ENCODE measurements at regions not wholly inside any gene's neighbourhood (a gene's known extent, or its start where the extent isn't known, plus 50 kb on each side); places are given as distances from the start of the nearest gene placed in this dataset.

DNA sequence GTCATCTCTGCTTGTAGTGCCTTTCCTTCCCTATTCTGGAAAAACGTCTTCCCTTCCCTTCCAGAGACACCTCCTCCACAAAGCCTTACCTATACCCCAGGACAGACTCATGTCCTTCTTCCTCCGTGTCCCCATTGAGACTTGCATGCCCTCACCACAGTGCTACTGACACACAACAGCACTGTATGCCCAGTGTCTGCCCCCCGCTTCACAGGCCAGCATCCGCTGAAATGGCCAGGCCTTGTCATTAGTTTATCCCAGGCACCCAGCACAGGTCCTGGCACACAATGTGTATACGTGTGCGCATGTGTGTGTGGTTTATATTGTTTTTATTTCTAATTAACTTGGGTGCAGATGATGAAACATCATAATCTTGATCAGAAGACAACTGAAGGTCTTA lies 130.1 kb upstream of the CCL2 start:
- TF ChIP-seq, protein P1, sequence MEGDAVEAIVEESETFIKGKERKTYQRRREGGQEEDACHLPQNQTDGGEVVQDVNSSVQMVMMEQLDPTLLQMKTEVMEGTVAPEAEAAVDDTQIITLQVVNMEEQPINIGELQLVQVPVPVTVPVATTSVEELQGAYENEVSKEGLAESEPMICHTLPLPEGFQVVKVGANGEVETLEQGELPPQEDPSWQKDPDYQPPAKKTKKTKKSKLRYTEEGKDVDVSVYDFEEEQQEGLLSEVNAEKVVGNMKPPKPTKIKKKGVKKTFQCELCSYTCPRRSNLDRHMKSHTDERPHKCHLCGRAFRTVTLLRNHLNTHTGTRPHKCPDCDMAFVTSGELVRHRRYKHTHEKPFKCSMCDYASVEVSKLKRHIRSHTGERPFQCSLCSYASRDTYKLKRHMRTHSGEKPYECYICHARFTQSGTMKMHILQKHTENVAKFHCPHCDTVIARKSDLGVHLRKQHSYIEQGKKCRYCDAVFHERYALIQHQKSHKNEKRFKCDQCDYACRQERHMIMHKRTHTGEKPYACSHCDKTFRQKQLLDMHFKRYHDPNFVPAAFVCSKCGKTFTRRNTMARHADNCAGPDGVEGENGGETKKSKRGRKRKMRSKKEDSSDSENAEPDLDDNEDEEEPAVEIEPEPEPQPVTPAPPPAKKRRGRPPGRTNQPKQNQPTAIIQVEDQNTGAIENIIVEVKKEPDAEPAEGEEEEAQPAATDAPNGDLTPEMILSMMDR (IDR thresholded peaks at IDR 0.05 in 2 of 3, conservative IDR thresholded peaks at IDR 0.05 in 1 of 3; ENCODE audit: control insufficient read depth in 2 of 3, extremely low read depth in 1 of 3, insufficient read depth in 1 of 3, low read depth in 3 of 3, low read length in 3 of 3), result no peak
- TF ChIP-seq TCF7 (IDR thresholded peaks at IDR 0.05; ENCODE audit: borderline replicate concordance), result no peak
- no peak for TF ChIP-seq TBL1XR1 (IDR thresholded peaks at IDR 0.05; ENCODE audit: low read depth, low read length)
- no peak for TF ChIP-seq ETV6 (conservative IDR thresholded peaks at IDR 0.05 in 1 of 2, IDR thresholded peaks at IDR 0.05 in 1 of 2; ENCODE audit: borderline replicate concordance in 1 of 2, low read depth in 1 of 2)
- no peak for TF ChIP-seq POLR2A (IDR thresholded peaks at IDR 0.05; ENCODE audit: low read depth, low read length)
- TF ChIP-seq HCFC1 (IDR thresholded peaks at IDR 0.05; ENCODE audit: low read length), result no peak
- TF ChIP-seq, protein P2, sequence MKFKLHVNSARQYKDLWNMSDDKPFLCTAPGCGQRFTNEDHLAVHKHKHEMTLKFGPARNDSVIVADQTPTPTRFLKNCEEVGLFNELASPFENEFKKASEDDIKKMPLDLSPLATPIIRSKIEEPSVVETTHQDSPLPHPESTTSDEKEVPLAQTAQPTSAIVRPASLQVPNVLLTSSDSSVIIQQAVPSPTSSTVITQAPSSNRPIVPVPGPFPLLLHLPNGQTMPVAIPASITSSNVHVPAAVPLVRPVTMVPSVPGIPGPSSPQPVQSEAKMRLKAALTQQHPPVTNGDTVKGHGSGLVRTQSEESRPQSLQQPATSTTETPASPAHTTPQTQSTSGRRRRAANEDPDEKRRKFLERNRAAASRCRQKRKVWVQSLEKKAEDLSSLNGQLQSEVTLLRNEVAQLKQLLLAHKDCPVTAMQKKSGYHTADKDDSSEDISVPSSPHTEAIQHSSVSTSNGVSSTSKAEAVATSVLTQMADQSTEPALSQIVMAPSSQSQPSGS (IDR thresholded peaks at IDR 0.05; ENCODE audit: low read length), result no peak
- no peak for TF ChIP-seq NR2C2 (IDR thresholded peaks at IDR 0.05; ENCODE audit: borderline replicate concordance, control insufficient read depth, insufficient read length, low read depth)
- no peak for TF ChIP-seq ZBED1 (IDR thresholded peaks at IDR 0.05; ENCODE audit: borderline replicate concordance)
- no peak for TF ChIP-seq SP1 (IDR thresholded peaks at IDR 0.05; ENCODE audit: low read depth, low read length)
- TF ChIP-seq, protein P3, sequence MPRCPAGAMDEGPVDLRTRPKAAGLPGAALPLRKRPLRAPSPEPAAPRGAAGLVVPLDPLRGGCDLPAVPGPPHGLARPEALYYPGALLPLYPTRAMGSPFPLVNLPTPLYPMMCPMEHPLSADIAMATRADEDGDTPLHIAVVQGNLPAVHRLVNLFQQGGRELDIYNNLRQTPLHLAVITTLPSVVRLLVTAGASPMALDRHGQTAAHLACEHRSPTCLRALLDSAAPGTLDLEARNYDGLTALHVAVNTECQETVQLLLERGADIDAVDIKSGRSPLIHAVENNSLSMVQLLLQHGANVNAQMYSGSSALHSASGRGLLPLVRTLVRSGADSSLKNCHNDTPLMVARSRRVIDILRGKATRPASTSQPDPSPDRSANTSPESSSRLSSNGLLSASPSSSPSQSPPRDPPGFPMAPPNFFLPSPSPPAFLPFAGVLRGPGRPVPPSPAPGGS (IDR thresholded peaks at IDR 0.05; ENCODE audit: borderline replicate concordance, insufficient read depth, low read depth, low read length, poor library complexity, severe bottlenecking), result no peak
- no peak for TF ChIP-seq HDAC2 (IDR thresholded peaks at IDR 0.05)
- no peak for TF ChIP-seq SMARCA5 (IDR thresholded peaks at IDR 0.05)

All from GM12878 (cell line).